Liver (tissue), 7 donors: ENCODE measurements at regions not wholly inside any gene's neighbourhood (a gene's known extent, or its start where the extent isn't known, plus 50 kb on each side); places are given as distances from the start of the nearest gene placed in this dataset.
"Not testable (repeated sequence)": the region's sequence is repeated elsewhere in the genome, so short reads cannot be mapped to it uniquely, and the experiment has no call there.

ENCODE experiments used
- DNase-seq: peaks from one replicate; pipeline ENCODE4 v3.0.0-alpha.2; 2017; ENCODE audit warnings: low spot score
- H3K27ac ChIP-seq, 2 donors: one replicate each; pipeline ENCODE4 v1.7.0; 2013; ENCODE audit warnings: inconsistent platforms in 2 of 2, low read length in 2 of 2, control low read depth in 1 of 2, low read depth in 1 of 2, mild to moderate bottlenecking in 1 of 2
- H3K27me3 ChIP-seq, 4 donors: one replicate each; pipeline versions ENCODE4 v1.6.1 to v1.7.0; 2013; ENCODE audit warnings: low read length in 3 of 4, inconsistent platforms in 1 of 4, mild to moderate bottlenecking in 1 of 4, moderate library complexity in 1 of 4; ENCODE audit not compliant: control insufficient read depth in 4 of 4, insufficient read depth in 4 of 4
- H3K36me3 ChIP-seq, 4 donors: one replicate each; pipeline versions ENCODE4 v1.6.1 to v1.7.0; 2013; ENCODE audit warnings: low read length in 3 of 4, mild to moderate bottlenecking in 3 of 4, low read depth in 1 of 4, moderate library complexity in 1 of 4; ENCODE audit not compliant: control insufficient read depth in 4 of 4, insufficient read depth in 3 of 4
- H3K4me1 ChIP-seq, 4 donors: one replicate each; pipeline versions ENCODE4 v1.6.1 to v1.7.0; 2013; ENCODE audit warnings: low read length in 3 of 4, mild to moderate bottlenecking in 3 of 4, moderate library complexity in 1 of 4; ENCODE audit not compliant: control insufficient read depth in 4 of 4, insufficient read depth in 4 of 4
- H3K4me3 ChIP-seq, 3 donors: one replicate each; pipeline versions ENCODE4 v1.6.1 to v1.7.0; 2013; ENCODE audit warnings: low read length in 3 of 3, control low read depth in 1 of 3, low read depth in 1 of 3, mild to moderate bottlenecking in 1 of 3
- H3K9ac ChIP-seq, 2 donors: one replicate each; pipeline ENCODE4 v1.7.0; 2013; ENCODE audit warnings: low read length in 2 of 2, mild to moderate bottlenecking in 2 of 2, moderate library complexity in 2 of 2, control low read depth in 1 of 2, low read depth in 1 of 2
- H3K9me3 ChIP-seq, 4 donors: one replicate each; pipeline versions ENCODE4 v1.6.1 to v1.7.0; 2013; ENCODE audit warnings: low read length in 3 of 4; ENCODE audit not compliant: control insufficient read depth in 4 of 4
- EGR1 ChIP-seq, 2 donors: IDR thresholded peaks; 2 replicates each; pipeline ENCODE4 v1.6.1; 2016 to 2018; ENCODE audit warnings: antibody characterized with exemption in 2 of 2, low read depth in 2 of 2
- FOXA2 ChIP-seq: IDR thresholded peaks from 2 replicates; pipeline ENCODE4 v1.6.1; 2016; ENCODE audit warnings: antibody characterized with exemption
- GABPA ChIP-seq, 2 donors: IDR thresholded peaks in 1 of 2; conservative IDR thresholded peaks in 1 of 2; 2 replicates each; pipeline ENCODE4 v1.6.1; 2016; ENCODE audit warnings: antibody characterized with exemption in 2 of 2, mild to moderate bottlenecking in 1 of 2, moderate library complexity in 1 of 2
- NR2F2 ChIP-seq: IDR thresholded peaks from 2 replicates; pipeline ENCODE4 v1.6.1; 2016; ENCODE audit warnings: antibody characterized with exemption
- RAD21 ChIP-seq, 2 donors: IDR thresholded peaks; 2 replicates each; pipeline ENCODE4 v1.6.1; 2016; ENCODE audit warnings: antibody characterized with exemption in 2 of 2, mild to moderate bottlenecking in 2 of 2
- REST ChIP-seq: IDR thresholded peaks from 2 replicates; pipeline ENCODE4 v1.6.1; 2016; ENCODE audit warnings: antibody characterized with exemption, mild to moderate bottlenecking
- RXRA ChIP-seq, 2 donors: IDR thresholded peaks; 2 replicates each; pipeline ENCODE4 v1.6.1; 2017 to 2018; ENCODE audit warnings: antibody characterized with exemption in 2 of 2, mild to moderate bottlenecking in 1 of 2
- TAF1 ChIP-seq: conservative IDR thresholded peaks from 2 replicates; pipeline ENCODE4 v1.6.1; 2016; ENCODE audit warnings: antibody characterized with exemption, mild to moderate bottlenecking
- YY1 ChIP-seq: IDR thresholded peaks from 2 replicates; pipeline ENCODE4 v1.6.1; 2016; ENCODE audit warnings: antibody characterized with exemption, mild to moderate bottlenecking
- ZBTB33 ChIP-seq: IDR thresholded peaks from 2 replicates; pipeline ENCODE4 v1.6.1; 2016; ENCODE audit warnings: antibody characterized with exemption
- WGBS: extraction: QIAGEN DNeasy Blood & Tissue Kit; methylation state at CpG from one replicate; pipeline ENCODE4 v1.1.7; 2013; 5-methylcytosine and 5-hydroxymethylcytosine counted together
- donor health status: healthy.
- donor health status: healthy.
- donor health status: healthy.
- donor health status: healthy.

GRCh38 chr6:164612751-164613150 is 696.7 kb downstream of the C6orf118 start:
- no peak overlapping the region for H3K9ac ChIP-seq
- no peak overlapping the region for H3K4me3 ChIP-seq
- TF ChIP-seq EGR1 (IDR thresholded peaks at IDR 0.05; ENCODE audit: low read depth in 2 of 2) = no peak
- TF ChIP-seq FOXA2 = no peak
- no peak for TF ChIP-seq RAD21 (IDR thresholded peaks at IDR 0.05)
- no peak for TF ChIP-seq REST
- TF ChIP-seq TAF1 = no peak
- no peak for TF ChIP-seq NR2F2
- no peak for TF ChIP-seq RXRA (IDR thresholded peaks at IDR 0.05)
- TF ChIP-seq YY1 = no peak
- no peak for TF ChIP-seq GABPA (IDR thresholded peaks at IDR 0.05 in 1 of 2, conservative IDR thresholded peaks at IDR 0.05 in 1 of 2)
- TF ChIP-seq ZBTB33 = no peak
- DNase-seq = no peak
- H3K27ac ChIP-seq = no peak overlapping the region
- 51% methylated on average over 3 of the region's 3 CpGs for WGBS
- H3K36me3 ChIP-seq = no peaks in the 10 kb centered on the region
- H3K9me3 ChIP-seq = no peaks in the 10 kb centered on the region
- H3K27me3 ChIP-seq = no peaks in the 10 kb centered on the region
- no peaks in the 10 kb centered on the region for H3K4me1 ChIP-seq

- not testable (repeated sequence) for H3K36me3 ChIP-seq, H3K9ac ChIP-seq, H3K4me1 ChIP-seq, H3K27ac ChIP-seq, H3K4me3 ChIP-seq, DNase-seq, H3K27me3 ChIP-seq, H3K9me3 ChIP-seq
- WGBS = 83% methylated on average over 15 of the region's 15 CpGs
Observed at GRCh38 chr6:164610859-164611258, 698.5 kb downstream of the C6orf118 start.

GRCh38 chr6:164602415-164602814 is 707.0 kb downstream of the C6orf118 start:
- not testable (repeated sequence) for H3K4me3 ChIP-seq, H3K36me3 ChIP-seq, H3K27ac ChIP-seq, DNase-seq, H3K27me3 ChIP-seq, H3K4me1 ChIP-seq, H3K9me3 ChIP-seq, H3K9ac ChIP-seq
- WGBS = 89% methylated on average over 15 of the region's 15 CpGs
